ENCODE measurements at regions not wholly inside any gene's neighbourhood (a gene's known extent, or its start where the extent isn't known, plus 50 kb on each side); places are given as distances from the start of the nearest gene placed in this dataset.
A peak's percentile ranks its signal among the peaks of the same experiment; 100 is the strongest.

- Histone ChIP-seq H3K79me2 (ENCODE audit: low read length) (no peaks in the 10 kb centered on the region), H3K9ac (ENCODE audit: low read length) (no peak overlapping the region), H3K4me2 (ENCODE audit: low read length) (no peak overlapping the region), H3K9me3 (ENCODE audit: insufficient read depth, low read length) (no peaks in the 10 kb centered on the region), H3K4me1 (ENCODE audit: low read length) (peaks cover 40% of the 10 kb centered on the region), H2AFZ (ENCODE audit: low read depth, low read length) (no peak overlapping the region), H3K27me3 (ENCODE audit: low read depth, low read length) (no peaks in the 10 kb centered on the region), H3K27ac (ENCODE audit: low read length) (no peak overlapping the region), H3K4me3 (ENCODE audit: low read length) (no peak overlapping the region), H4K20me1 (ENCODE audit: insufficient read depth, low read length) (no peaks in the 10 kb centered on the region), H3K36me3 (replicated peaks; ENCODE audit: low read depth, low read length) (no peaks in the 10 kb centered on the region)
- TF ChIP-seq EZH2phosphoT487 (IDR thresholded peaks at IDR 0.05; ENCODE audit: low read depth) (no peak), CTCF (IDR thresholded peaks at IDR 0.05; ENCODE audit: low read depth, low read length) (no peak)
These were observed 61.4 kb upstream of the MSTN start for GRCh38 chr2:190123956-190124355.

- Histone ChIP-seq H3K9ac (ENCODE audit: low read length) (no peak overlapping the region), H3K27ac (ENCODE audit: low read length) (no peak overlapping the region), H3K27me3 (ENCODE audit: low read depth, low read length) (no peaks in the 10 kb centered on the region), H3K9me3 (ENCODE audit: insufficient read depth, low read length) (no peaks in the 10 kb centered on the region), H2AFZ (ENCODE audit: low read depth, low read length) (0 out of 2 replicates have a peak overlapping the region, but pooled peaks have one; percentile 5), H3K4me2 (ENCODE audit: low read length) (peak overlapping the region; percentile 43), H4K20me1 (ENCODE audit: insufficient read depth, low read length) (no peaks in the 10 kb centered on the region), H3K4me3 (ENCODE audit: low read length) (no peak overlapping the region), H3K36me3 (replicated peaks; ENCODE audit: low read depth, low read length) (no peaks in the 10 kb centered on the region), H3K4me1 (ENCODE audit: low read length) (peaks cover 37% of the 10 kb centered on the region), H3K79me2 (ENCODE audit: low read length) (no peaks in the 10 kb centered on the region)
- TF ChIP-seq EZH2phosphoT487 (IDR thresholded peaks at IDR 0.05; ENCODE audit: low read depth) (no peak), CTCF (IDR thresholded peaks at IDR 0.05; ENCODE audit: low read depth, low read length) (peak; percentile 60)
These were observed 59.4 kb upstream of the MSTN start for GRCh38 chr2:190121971-190122370.

GRCh38 chr2:190121305-190121704 lies 58.8 kb upstream of the MSTN start:
- Histone ChIP-seq H3K27me3 (ENCODE audit: low read depth, low read length) (no peaks in the 10 kb centered on the region), H3K9ac (ENCODE audit: low read length) (no peak overlapping the region), H3K27ac (ENCODE audit: low read length) (no peak overlapping the region), H3K79me2 (ENCODE audit: low read length) (no peaks in the 10 kb centered on the region), H3K36me3 (replicated peaks; ENCODE audit: low read depth, low read length) (no peaks in the 10 kb centered on the region), H3K4me1 (ENCODE audit: low read length) (peaks cover 37% of the 10 kb centered on the region), H3K9me3 (ENCODE audit: insufficient read depth, low read length) (no peaks in the 10 kb centered on the region), H3K4me3 (ENCODE audit: low read length) (no peak overlapping the region), H3K4me2 (ENCODE audit: low read length) (peak overlapping the region; percentile 43), H2AFZ (ENCODE audit: low read depth, low read length) (no peak overlapping the region), H4K20me1 (ENCODE audit: insufficient read depth, low read length) (no peaks in the 10 kb centered on the region)
- TF ChIP-seq EZH2phosphoT487 (IDR thresholded peaks at IDR 0.05; ENCODE audit: low read depth) (no peak), CTCF (IDR thresholded peaks at IDR 0.05; ENCODE audit: low read depth, low read length) (no peak)

GRCh38 chr2:190119923-190120590 lies 57.5 kb upstream of the MSTN start:
- Histone ChIP-seq H3K27ac (ENCODE audit: low read length) (peak overlapping the region; percentile 2; the same call in 1 of the 2 replicates), H3K4me3 (ENCODE audit: low read length) (peak overlapping the region; percentile 73), H3K4me1 (ENCODE audit: low read length) (peaks cover 37% of the 10 kb centered on the region), H4K20me1 (ENCODE audit: insufficient read depth, low read length) (no peaks in the 10 kb centered on the region), H3K79me2 (ENCODE audit: low read length) (no peaks in the 10 kb centered on the region), H2AFZ (ENCODE audit: low read depth, low read length) (peak overlapping the region; percentile 97), H3K4me2 (ENCODE audit: low read length) (peak overlapping the region; percentile 97), H3K36me3 (replicated peaks; ENCODE audit: low read depth, low read length) (no peaks in the 10 kb centered on the region), H3K9ac (ENCODE audit: low read length) (peak overlapping the region; percentile 53), H3K27me3 (ENCODE audit: low read depth, low read length) (no peaks in the 10 kb centered on the region), H3K9me3 (ENCODE audit: insufficient read depth, low read length) (no peaks in the 10 kb centered on the region)
- no peak for TF ChIP-seq CTCF (IDR thresholded peaks at IDR 0.05; ENCODE audit: low read depth, low read length)
- no peak for TF ChIP-seq EZH2phosphoT487 (IDR thresholded peaks at IDR 0.05; ENCODE audit: low read depth)
